CD14-positive monocyte (primary cell): ENCODE measurements at regions not wholly inside any gene's neighbourhood (a gene's known extent, or its start where the extent isn't known, plus 50 kb on each side); places are given as distances from the start of the nearest gene placed in this dataset.

Experiments used
- DNase-seq, 3 donors: peaks; one replicate each; pipeline ENCODE4 v3.0.0-alpha.2; 2011 to 2022
- H2AFZ ChIP-seq: 2 replicates; pipeline ENCODE4 v1.6.0; 2012; ENCODE audit warnings: mild to moderate bottlenecking, low read depth, low read length, inconsistent platforms; ENCODE audit not compliant: insufficient read depth, poor library complexity, severe bottlenecking
- H3K27ac ChIP-seq, 2 donors: 1 replicate in 1 of 2; 2 replicates in 1 of 2; pipeline ENCODE4 v1.5.1; 2012 to 2013; ENCODE audit warnings: low read length in 2 of 2, control low read depth in 1 of 2, inconsistent platforms in 1 of 2, low read depth in 1 of 2, mild to moderate bottlenecking in 1 of 2
- H3K27me3 ChIP-seq, 2 donors: one replicate each; pipeline versions ENCODE4 v1.6.0 to v1.6.1; 2011 to 2013; ENCODE audit warnings: low read length in 2 of 2; ENCODE audit not compliant: control insufficient read depth in 2 of 2, insufficient read depth in 2 of 2
- H3K36me3 ChIP-seq, 2 donors: replicated peaks in 1 of 2; 1 replicate in 1 of 2; 2 replicates in 1 of 2; pipeline versions ENCODE4 v1.5.1 to v1.6.1; 2012 to 2013; ENCODE audit warnings: low read length in 2 of 2, control low read depth in 1 of 2, inconsistent platforms in 1 of 2, mild to moderate bottlenecking in 1 of 2; ENCODE audit not compliant: insufficient read depth in 2 of 2, control insufficient read depth in 1 of 2
- H3K4me1 ChIP-seq, 2 donors: 1 replicate in 1 of 2; 2 replicates in 1 of 2; pipeline versions ENCODE4 v1.5.1 to v1.6.1; 2012 to 2013; ENCODE audit warnings: low read length in 2 of 2, control low read depth in 1 of 2, inconsistent platforms in 1 of 2, mild to moderate bottlenecking in 1 of 2, moderate library complexity in 1 of 2; ENCODE audit not compliant: insufficient read depth in 2 of 2, control insufficient read depth in 1 of 2
- H3K4me2 ChIP-seq: replicated peaks from 2 replicates; pipeline ENCODE3; 2012; ENCODE audit warnings: low read length, moderate library complexity, mild to moderate bottlenecking; ENCODE audit not compliant: poor library complexity, severe bottlenecking; ENCODE audit errors: extremely low read depth
- H3K4me3 ChIP-seq, 3 experiments: fragments of 200-600 bp in 1 of 3; sonication (generic) in 1 of 3; replicated peaks in 1 of 3; 1 replicate in 2 of 3; 2 replicates in 1 of 3; pipeline ENCODE4 v1.5.1; 2011 to 2013; ENCODE audit warnings: low read length in 3 of 3, mild to moderate bottlenecking in 3 of 3, control low read depth in 2 of 3, low read depth in 2 of 3, inconsistent platforms in 1 of 3, moderate library complexity in 1 of 3
- H3K79me2 ChIP-seq: 2 replicates; pipeline ENCODE4 v1.6.0; 2012; ENCODE audit warnings: mild to moderate bottlenecking, control low read depth, inconsistent platforms, low read length, moderate library complexity; ENCODE audit not compliant: insufficient read depth
- H3K9ac ChIP-seq: 2 replicates; pipeline ENCODE4 v1.6.0; 2017; ENCODE audit warnings: low read length, mild to moderate bottlenecking; ENCODE audit not compliant: insufficient read depth, poor library complexity, severe bottlenecking
- H3K9me3 ChIP-seq, 2 donors: replicated peaks in 1 of 2; 1 replicate in 1 of 2; 2 replicates in 1 of 2; pipeline versions ENCODE4 v1.5.1 to v1.6.1; 2012 to 2013; ENCODE audit warnings: low read length in 2 of 2, control low read depth in 1 of 2; ENCODE audit not compliant: control insufficient read depth in 1 of 2, insufficient read depth in 1 of 2
- H4K20me1 ChIP-seq: 2 replicates; pipeline ENCODE4 v1.6.0; 2012; ENCODE audit warnings: mild to moderate bottlenecking, low read length, control low read depth, moderate library complexity; ENCODE audit not compliant: insufficient read depth
- H3K27ac Mint-ChIP-seq, 7 donors: one replicate each; pipeline ENCODE4 v1.8.0; 2020; ENCODE audit warnings: mild to moderate bottlenecking in 7 of 7, mixed read lengths in 7 of 7, moderate library complexity in 6 of 7, inconsistent platforms in 2 of 7
- H3K27me3 Mint-ChIP-seq, 3 donors: one replicate each; pipeline ENCODE4 v1.8.0; 2021 to 2022; ENCODE audit warnings: low read depth in 3 of 3, mild to moderate bottlenecking in 3 of 3, mixed read lengths in 3 of 3, moderate library complexity in 3 of 3, inconsistent platforms in 1 of 3
- H3K36me3 Mint-ChIP-seq, 2 donors: one replicate each; pipeline ENCODE4 v1.8.0; 2020; ENCODE audit warnings: mixed read lengths in 2 of 2, inconsistent platforms in 1 of 2, mild to moderate bottlenecking in 1 of 2
- H3K4me1 Mint-ChIP-seq: one replicate; pipeline ENCODE4 v1.8.0; 2020; ENCODE audit warnings: mild to moderate bottlenecking, mixed read lengths
- H3K4me3 Mint-ChIP-seq, 2 donors: one replicate each; pipeline ENCODE4 v1.8.0; 2020; ENCODE audit warnings: mild to moderate bottlenecking in 2 of 2, mixed read lengths in 2 of 2, moderate library complexity in 1 of 2
- H3K9me3 Mint-ChIP-seq, 7 donors: one replicate each; pipeline ENCODE4 v1.8.0; 2020 to 2022; ENCODE audit warnings: mixed read lengths in 7 of 7, mild to moderate bottlenecking in 6 of 7, moderate library complexity in 6 of 7, inconsistent platforms in 2 of 7
- WGBS: methylation state at CpG from one replicate; pipeline ENCODE4 v1.1.5; 2013; ENCODE audit warnings: missing lambda C conversion rate; ENCODE audit not compliant: insufficient coverage; 5-methylcytosine and 5-hydroxymethylcytosine counted together
- intact Hi-C, 2 donors: fragments of 100-400 bp; cut with micrococcal nuclease; formaldehyde crosslinking; loops; one replicate each; pipeline versions ENCODE4 v1.15.0 to v1.15.1; 2023
- TF ChIP-seq, protein P1 (sequence below): fragments of 200-600 bp; IDR thresholded peaks from one replicate; pipeline ENCODE4 v1.8.0; 2022; ENCODE audit warnings: antibody characterized with exemption, mild to moderate bottlenecking

- DNase-seq, result no peak
- Histone ChIP-seq H3K4me3 (no peak overlapping the region), H3K4me2 (no peak overlapping the region), H3K9ac (no peak overlapping the region), H3K27ac (no peak overlapping the region), H3K4me1 (no peaks in the 10 kb centered on the region), H4K20me1 (no peaks in the 10 kb centered on the region), H2AFZ (no peak overlapping the region), H3K36me3 (no peaks in the 10 kb centered on the region), H3K27me3 (no peaks in the 10 kb centered on the region), H3K79me2 (no peaks in the 10 kb centered on the region), H3K9me3 (peaks cover 62 to 73% of the 10 kb centered on the region in 2 donors)
- H3K36me3 Mint-ChIP-seq, result no peaks in the 10 kb centered on the region
- H3K4me3 Mint-ChIP-seq, result no peak overlapping the region
- TF ChIP-seq, protein P1, sequence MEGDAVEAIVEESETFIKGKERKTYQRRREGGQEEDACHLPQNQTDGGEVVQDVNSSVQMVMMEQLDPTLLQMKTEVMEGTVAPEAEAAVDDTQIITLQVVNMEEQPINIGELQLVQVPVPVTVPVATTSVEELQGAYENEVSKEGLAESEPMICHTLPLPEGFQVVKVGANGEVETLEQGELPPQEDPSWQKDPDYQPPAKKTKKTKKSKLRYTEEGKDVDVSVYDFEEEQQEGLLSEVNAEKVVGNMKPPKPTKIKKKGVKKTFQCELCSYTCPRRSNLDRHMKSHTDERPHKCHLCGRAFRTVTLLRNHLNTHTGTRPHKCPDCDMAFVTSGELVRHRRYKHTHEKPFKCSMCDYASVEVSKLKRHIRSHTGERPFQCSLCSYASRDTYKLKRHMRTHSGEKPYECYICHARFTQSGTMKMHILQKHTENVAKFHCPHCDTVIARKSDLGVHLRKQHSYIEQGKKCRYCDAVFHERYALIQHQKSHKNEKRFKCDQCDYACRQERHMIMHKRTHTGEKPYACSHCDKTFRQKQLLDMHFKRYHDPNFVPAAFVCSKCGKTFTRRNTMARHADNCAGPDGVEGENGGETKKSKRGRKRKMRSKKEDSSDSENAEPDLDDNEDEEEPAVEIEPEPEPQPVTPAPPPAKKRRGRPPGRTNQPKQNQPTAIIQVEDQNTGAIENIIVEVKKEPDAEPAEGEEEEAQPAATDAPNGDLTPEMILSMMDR, result no peak
- 92% methylated on average over 12 of the region's 15 CpGs for WGBS
- intact Hi-C loops, result no loop called here
- H3K27me3 Mint-ChIP-seq, result no peaks in the 10 kb centered on the region
- no peak overlapping the region for H3K27ac Mint-ChIP-seq
- H3K9me3 Mint-ChIP-seq, result peaks cover 29 to 66% (median 55%) of the 10 kb centered on the region in 7 donors
- no peaks in the 10 kb centered on the region for H3K4me1 Mint-ChIP-seq
Measured at GRCh38 chr9:61666310-61666709, 476.5 kb downstream of the SPATA31A7 start.

- no peak overlapping the region for H3K9ac ChIP-seq
- H3K4me3 Mint-ChIP-seq, result no peak overlapping the region
- H2AFZ ChIP-seq, result no peak overlapping the region
- no peak overlapping the region for H3K27ac Mint-ChIP-seq
- no peaks in the 10 kb centered on the region for H3K36me3 Mint-ChIP-seq
- no peak overlapping the region for H3K4me3 ChIP-seq
- H3K4me2 ChIP-seq, result no peak overlapping the region
- intact Hi-C loops, result no loop called here
- no peaks in the 10 kb centered on the region for H3K27me3 Mint-ChIP-seq
- peaks cover 35 to 72% (median 61%) of the 10 kb centered on the region in 7 donors for H3K9me3 Mint-ChIP-seq
- H3K4me1 ChIP-seq, result no peaks in the 10 kb centered on the region
- no peak for DNase-seq
- no peaks in the 10 kb centered on the region for H4K20me1 ChIP-seq
- H3K36me3 ChIP-seq, result no peaks in the 10 kb centered on the region
- H3K4me1 Mint-ChIP-seq, result no peaks in the 10 kb centered on the region
- TF ChIP-seq, protein P1, result no peak
- H3K27me3 ChIP-seq, result no peaks in the 10 kb centered on the region
- H3K27ac ChIP-seq, result no peak overlapping the region
- H3K9me3 ChIP-seq, result peaks cover 68 to 79% of the 10 kb centered on the region in 2 donors
- H3K79me2 ChIP-seq, result no peaks in the 10 kb centered on the region
- 83% methylated on average over 20 of the region's 26 CpGs for WGBS
Measured at GRCh38 chr9:61666849-61667371, 477.1 kb downstream of the SPATA31A7 start.
